ENCODE measurements at regions not wholly inside any gene's neighbourhood (a gene's known extent, or its start where the extent isn't known, plus 50 kb on each side); places are given as distances from the start of the nearest gene placed in this dataset.

DNA sequence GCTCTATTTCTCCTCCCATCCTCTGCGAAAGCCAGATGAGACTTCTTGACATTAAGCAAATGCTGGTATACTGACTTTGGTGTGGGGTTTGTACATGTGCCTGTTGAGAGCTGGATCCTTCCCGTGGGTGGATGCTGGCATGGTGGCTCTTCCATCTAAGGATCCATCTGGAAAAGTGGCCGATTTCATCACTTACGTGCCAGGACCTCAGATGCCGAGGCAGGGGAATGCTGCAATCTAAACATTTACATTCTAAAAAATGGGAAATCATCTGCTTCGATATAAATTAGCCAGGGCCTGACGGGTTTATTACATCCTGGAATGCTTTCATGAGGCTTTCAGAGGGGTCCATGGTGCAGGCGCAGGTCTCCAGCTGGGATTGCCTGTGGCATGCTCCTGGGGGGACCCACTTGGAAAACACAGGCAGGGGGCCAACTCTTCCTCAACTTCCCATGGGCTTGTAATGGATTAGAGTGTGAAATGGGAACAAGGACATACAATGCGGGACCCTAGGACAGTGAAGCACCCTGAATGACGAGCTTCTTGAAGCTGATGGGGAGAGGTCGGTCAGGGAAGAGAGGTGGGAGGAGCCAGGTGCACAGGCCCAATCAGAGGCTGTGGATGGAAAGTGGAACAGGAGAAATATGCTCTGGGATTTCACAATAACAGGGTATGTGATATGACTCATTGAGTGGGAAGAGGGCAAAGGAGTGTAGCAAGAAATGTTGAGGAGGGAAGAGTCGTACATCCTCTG is 105.5 kb upstream of the PITX1 start:
- DNase-seq (ENCODE audit: low read depth, low spot score): no peak

DNA sequence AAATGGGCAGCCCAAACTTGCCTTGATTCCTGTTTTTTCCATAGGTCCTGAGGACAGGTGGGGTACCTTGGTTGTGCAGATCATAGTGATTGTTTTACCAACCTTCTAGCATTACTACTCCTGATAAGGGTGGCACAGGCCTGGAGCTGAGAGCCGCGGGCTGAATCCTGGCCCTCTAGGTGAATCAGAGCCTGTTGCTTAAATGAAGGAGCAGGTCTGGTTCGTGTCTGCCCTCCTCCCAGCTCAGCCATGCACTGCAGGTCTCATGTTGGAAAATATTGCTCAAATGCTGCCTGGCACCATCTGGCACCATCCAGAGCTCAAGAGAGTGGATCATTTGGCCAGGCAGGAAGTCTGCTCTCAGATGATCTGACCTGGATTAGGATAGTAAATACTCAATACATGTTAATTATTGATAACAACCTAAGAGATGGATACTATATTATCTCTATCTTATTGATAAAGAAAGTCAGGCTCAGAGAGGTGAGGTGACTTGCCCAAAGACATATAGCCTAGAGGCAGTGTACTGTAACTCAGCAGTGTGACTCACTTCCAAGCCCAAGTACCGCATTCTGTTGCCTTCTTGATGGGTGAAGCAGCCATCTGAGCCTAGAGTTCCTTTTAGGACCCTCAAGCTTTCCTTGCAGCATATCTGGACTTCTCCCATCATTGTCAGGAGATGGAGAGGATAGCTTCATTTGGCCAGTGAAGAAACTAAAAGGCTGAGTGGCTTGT is 104.3 kb upstream of the PITX1 start:
- no peak for DNase-seq (ENCODE audit: low read depth, low spot score)

- DNase-seq (ENCODE audit: low read depth, low spot score): no peak
Measured at GRCh38 chr5:135137146-135137915, 103.3 kb upstream of the PITX1 start.

DNA sequence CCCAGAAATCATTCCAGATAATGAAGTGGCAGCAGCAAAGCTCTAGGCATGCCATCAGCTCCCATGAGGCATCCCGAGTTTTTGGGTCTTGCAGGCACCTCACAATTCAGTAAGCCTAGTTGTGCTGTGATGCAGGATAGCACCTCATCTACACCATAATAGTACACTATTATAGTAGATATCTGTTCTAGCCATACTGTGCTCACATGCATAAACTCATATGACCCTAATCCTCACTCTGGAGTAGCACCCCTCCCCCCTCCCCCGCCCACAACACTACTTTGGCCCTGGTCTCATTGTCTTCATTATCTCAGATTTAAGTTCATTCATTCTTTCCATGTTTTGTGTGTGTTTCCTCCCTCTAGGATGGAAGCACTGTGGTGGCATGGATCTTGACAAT is 102.5 kb upstream of the PITX1 start:
- no peak for DNase-seq (ENCODE audit: low read depth, low spot score)

DNA sequence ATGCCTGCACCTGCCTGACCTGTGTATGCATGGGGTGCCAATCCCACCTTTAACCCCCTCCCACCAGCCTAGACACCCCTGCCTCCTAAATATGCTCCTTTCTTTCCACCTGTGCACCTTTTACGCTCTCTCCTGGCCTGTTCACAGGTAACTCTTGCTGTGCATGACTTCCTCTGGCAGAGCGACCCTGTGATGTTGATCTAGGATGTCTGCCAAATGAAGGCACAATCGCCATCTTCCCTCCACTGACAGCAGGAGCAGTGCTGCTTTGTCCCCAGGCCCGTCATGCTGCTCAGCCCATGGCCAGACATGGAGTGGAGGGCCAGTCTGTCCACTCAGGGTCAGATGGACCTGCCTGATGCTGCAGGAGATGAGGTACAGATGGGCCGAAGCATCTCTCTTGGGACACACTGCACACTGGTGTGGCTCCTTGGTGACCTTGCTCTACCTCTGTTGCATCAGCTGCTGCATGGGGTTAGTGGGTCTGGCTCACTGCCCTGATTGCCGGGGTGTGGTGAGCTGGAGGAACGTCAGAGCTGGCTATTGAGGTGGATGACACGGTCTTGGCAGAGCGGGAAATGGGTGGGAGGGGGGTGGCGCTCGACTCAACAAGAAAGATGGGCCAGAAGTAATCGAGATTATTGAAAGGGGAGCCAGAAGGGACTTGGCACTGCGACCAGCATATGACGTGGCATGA is 101.7 kb upstream of the PITX1 start:
- DNase-seq (ENCODE audit: low read depth, low spot score): no peak

DNA sequence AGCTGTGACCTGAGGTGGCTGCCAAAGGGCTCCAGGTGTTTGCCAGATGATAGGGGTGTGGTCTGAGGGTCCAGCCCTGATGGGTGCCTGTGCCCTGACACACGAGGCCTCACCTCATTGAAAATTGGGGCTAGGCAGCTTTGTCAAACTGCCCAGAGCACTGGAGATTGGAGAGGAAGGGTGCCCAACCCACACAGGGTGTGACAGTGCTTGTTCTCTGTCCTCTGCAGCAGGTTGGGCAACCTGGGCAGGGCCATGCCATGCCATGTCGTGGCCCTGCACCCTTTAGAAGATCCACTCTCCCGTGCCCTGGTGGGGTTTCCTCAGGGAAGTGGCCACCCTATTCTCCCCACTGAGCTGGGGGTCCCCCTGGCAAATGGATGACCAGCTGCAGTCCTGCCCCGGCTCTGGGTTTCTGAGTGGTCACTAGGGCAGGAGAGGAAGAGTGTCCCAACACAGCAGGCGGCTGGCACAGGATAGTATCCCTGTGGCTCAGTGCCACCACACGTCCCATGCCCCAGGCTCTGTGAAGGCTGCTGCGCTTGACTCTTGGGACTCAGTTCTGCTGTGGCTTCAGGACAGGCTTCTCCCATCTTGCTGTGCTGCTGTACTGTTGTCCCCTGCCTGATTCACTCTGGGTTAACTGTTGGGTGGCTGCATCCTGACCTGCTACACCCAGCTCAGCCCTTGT is 100.8 kb upstream of the PITX1 start:
- no peak for DNase-seq (ENCODE audit: low read depth, low spot score)

GRCh38 chr5:135133698-135134515 is 99.9 kb upstream of the PITX1 start:
- no peak for DNase-seq (ENCODE audit: low read depth, low spot score)

- no peak for DNase-seq (ENCODE audit: low read depth, low spot score)
Measured at GRCh38 chr5:135133181-135133580, 99.2 kb upstream of the PITX1 start.

DNA sequence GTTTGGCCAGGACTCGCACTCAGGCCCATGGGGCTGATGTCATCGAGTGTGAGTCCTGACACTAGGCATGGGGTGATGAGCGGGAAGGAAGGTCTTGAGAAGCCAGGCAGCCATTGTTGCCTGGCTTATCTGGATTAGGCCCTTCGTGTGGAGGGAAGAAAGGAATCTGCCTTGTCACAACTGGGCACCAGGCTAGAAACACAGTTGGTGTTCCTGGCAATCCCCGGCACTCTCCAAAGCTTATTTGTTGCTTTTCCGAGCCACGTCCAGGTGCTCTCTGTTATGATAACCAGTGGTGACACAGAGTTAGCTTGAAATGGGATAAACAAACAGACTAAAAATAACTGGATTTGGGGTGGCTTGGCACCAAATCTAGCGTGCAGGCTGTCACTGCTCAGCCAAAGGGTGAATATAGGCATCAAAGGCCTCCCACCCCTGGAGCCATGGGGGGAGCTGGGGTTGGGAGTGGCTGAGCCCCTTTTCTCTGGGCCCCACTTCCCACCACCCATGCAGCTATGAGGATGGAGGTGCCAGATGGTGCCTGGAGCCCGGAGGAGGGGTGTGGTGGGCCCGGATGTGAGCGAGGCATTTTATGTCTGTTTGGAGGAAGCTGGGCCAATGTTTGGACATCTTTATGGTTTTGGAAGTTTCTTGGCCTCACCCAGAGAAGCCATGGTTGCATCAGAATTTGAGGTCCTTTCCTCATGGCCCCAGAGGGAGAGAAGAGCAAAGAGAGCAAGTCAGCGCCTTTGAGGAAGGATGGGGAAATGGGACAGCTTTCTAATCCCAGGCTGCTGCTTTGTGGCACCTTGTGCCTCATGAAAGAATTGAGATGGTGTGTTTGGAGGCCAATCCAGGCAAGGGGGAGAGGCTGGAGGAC is 98.0 kb upstream of the PITX1 start:
- DNase-seq (ENCODE audit: low read depth, low spot score): no peak

DNA sequence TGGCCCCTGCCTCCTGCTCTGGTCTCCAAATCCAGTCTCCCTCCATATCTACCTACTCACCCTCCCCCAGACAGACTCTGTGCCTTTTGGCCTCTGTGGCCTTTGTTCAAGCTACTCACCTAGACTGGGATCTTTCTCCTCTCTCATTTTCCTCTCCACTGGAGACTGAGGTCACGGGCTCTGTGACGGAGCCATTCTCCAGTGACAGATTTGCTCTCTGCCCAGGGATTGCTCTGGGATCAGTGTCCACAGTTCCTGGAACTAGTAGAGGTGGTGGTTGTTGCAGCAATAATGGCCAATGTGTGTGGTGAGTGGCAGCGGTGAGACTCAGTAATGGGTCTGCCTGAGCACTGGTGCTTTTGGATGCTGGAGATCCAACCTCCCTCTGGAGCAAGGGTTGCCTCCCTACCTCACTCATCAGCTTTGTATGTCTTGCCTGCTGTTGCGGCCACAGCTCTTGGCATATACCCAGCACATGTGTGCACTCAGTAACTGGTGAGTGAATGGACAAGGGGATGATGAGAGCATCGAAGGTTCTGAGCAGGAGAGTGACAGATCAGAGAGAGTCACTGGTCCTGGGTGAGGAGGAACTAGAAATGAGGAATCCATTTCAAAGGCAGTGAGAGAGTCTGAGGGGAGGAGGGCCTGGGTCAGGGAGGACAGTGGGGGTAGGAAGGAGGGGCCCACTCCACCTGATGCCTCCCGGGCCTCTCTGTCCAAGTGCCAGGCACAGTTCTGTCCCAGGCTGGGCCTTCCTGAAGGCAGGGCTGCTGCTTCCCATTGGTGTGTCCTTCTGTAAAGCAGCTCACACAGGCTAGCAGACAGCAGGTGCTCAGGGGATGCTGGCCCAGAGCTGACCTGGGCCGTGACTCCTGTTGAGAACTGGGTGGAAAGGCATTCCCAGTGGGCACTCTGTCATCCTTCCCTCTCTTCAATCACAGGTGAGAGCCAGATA is 96.5 kb upstream of the PITX1 start:
- DNase-seq (ENCODE audit: low read depth, low spot score): no peak

DNA sequence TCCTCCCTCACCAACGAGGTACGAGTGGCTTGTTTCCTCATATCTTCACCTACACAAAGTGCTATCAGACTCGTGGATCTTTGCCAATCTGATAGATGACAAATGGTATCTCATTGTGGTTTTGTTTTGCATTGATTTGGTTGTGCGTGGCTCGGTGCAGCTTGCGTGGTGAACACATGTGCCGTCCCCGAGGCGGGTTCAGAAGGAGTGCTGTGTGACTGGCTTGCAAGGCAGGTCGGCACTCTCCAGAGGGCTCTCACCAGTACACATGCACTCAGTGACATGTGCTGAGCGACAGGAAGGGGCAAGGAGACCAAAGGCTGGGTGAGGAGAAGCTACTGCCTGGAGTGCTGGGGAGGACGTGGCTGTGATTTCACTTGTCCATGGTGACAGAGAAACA is 95.3 kb upstream of the PITX1 start:
- no peak for DNase-seq (ENCODE audit: low read depth, low spot score)

DNA sequence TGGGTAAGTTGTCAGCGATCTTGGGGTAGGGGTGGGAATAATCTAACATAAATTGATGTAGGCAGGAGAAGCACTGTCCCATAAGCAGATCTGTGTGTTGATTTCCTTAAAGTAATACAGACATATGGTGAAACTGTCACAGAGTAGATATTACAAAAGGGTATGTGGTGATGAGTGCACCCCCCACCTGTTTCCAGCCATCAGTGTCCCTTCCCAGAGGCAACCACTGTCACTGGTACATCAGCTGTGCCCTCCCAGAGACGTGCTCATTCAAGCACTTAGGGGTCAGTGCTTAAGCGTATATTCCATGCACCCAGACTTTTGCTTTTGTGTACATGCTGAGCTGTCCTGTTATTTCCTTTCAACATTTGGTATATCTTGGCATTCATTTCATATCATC is 94.3 kb upstream of the PITX1 start:
- no peak for DNase-seq (ENCODE audit: low read depth, low spot score)

GRCh38 chr5:135127439-135128240 is 93.6 kb upstream of the PITX1 start:
- no peak for DNase-seq (ENCODE audit: low read depth, low spot score)

DNA sequence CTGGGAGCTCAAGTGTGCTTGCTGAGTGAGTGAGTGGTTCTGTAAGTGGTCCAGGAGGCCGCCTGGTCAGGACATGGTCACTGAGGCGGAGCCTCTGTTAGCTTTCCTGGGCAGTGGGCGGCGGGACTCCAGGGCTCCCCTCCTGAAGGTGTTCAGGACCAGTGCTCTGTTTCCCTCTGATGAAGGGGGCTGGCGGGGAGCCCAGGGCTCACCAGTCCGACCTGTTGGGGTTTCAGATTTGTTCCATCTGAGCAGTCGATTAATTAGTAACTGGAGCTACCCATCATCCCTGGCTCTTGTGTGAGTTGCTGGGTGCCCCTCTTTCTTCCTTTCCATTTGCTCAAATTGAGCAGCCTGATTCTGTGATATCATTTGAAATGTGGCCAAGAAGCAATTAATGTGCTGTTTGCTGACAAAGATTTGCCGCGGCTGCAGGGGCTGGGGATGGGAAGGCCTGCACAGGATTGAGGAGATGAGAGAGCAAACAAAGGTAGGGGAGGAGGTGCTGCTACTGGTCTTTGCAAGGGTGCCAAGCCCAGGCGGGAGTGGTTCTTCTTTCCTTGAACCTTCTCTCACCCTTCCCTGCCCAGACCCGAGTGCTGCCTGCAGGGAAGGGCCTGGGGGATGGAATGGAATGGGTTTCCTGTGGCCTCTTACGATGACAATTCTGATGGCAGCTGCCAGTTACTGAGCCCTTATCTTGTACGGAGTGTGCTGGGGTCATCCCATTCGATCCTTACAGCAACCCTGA is 92.8 kb upstream of the PITX1 start:
- DNase-seq (ENCODE audit: low read depth, low spot score): no peak

DNA sequence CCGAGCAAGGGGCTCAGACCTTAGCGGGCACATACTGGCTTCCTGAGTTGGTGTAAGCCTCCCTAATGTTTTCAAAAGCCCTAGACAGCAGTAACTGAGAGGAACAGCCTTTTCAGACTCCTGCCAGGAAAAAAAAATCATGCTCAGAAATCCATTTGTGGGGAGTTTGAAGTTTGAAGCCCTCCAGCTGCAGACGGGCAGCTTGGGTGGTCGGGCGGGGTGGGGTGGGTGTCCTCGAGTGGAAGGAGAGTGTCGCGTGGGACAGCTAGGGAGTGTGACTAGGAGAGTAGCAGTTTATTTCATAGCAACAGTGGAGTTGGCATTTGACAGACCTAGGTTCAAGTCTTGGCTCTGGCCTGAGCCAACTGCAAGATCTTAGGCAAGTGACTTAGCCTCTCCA is 90.7 kb upstream of the PITX1 start:
- DNase-seq (ENCODE audit: low read depth, low spot score): no peak

GRCh38 chr5:135124128-135124527 is 90.1 kb upstream of the PITX1 start:
- no peak for DNase-seq (ENCODE audit: low read depth, low spot score)

- DNase-seq (ENCODE audit: low read depth, low spot score): no peak
Measured at GRCh38 chr5:135122797-135123196, 88.8 kb upstream of the PITX1 start.

Data from smooth muscle cell of the brain vasculature (primary cell).